Type B pancreatic cell (in vitro differentiated cells): ENCODE measurements at regions not wholly inside any gene's neighbourhood (a gene's known extent, or its start where the extent isn't known, plus 50 kb on each side); places are given as distances from the start of the nearest gene placed in this dataset.
"Not testable (repeated sequence)": the region's sequence is repeated elsewhere in the genome, so short reads cannot be mapped to it uniquely, and the experiment has no call there.

Experiments
- DNase-seq: peaks from one replicate; pipeline ENCODE4 v3.0.0; 2021; ENCODE audit warnings: mixed read lengths; ENCODE audit not compliant: unreplicated experiment; ENCODE audit errors: extremely low spot score
- H3K27ac Mint-ChIP-seq: 2 replicates; pipeline ENCODE4 v1.8.0; 2021; ENCODE audit warnings: mild to moderate bottlenecking, mixed read lengths
- H3K27me3 Mint-ChIP-seq: 2 replicates; pipeline ENCODE4 v1.8.0; 2021; ENCODE audit warnings: mixed read lengths
- H3K36me3 Mint-ChIP-seq: 2 replicates; pipeline ENCODE4 v1.8.0; 2021; ENCODE audit warnings: mixed read lengths
- H3K4me1 Mint-ChIP-seq: one replicate; pipeline ENCODE4 v1.8.0; 2021; ENCODE audit warnings: mixed read lengths; ENCODE audit not compliant: unreplicated experiment
- H3K4me3 Mint-ChIP-seq: 2 replicates; pipeline ENCODE4 v1.8.0; 2021; ENCODE audit warnings: mild to moderate bottlenecking, mixed read lengths
- H3K9me3 Mint-ChIP-seq: 2 replicates; pipeline ENCODE4 v1.8.0; 2021; ENCODE audit warnings: mixed read lengths
- CTCF ChIP-seq: fragments of 200-600 bp; sonication (generic); conservative IDR thresholded peaks from 2 replicates; pipeline ENCODE4 v1.5.0; 2021; ENCODE audit warnings: antibody characterized with exemption, mild to moderate bottlenecking

GRCh38 chr20:56914532-56914931 lies 285.4 kb downstream of the TFAP2C start:
- Mint-ChIP-seq H3K36me3 (no peaks in the 10 kb centered on the region), H3K4me1 (peaks cover 6% of the 10 kb centered on the region), H3K27ac (no peak overlapping the region), H3K4me3 (no peak overlapping the region), H3K9me3 (no peaks in the 10 kb centered on the region), H3K27me3 (peaks cover 8% of the 10 kb centered on the region)
- DNase-seq, result no peak
- TF ChIP-seq CTCF, result no peak

GRCh38 chr20:56916345-56916622 lies 287.2 kb downstream of the TFAP2C start:
- TF ChIP-seq CTCF, result no peak
- no peaks in the 10 kb centered on the region for H3K9me3 Mint-ChIP-seq
- no peak overlapping the region for H3K27ac Mint-ChIP-seq
- H3K4me3 Mint-ChIP-seq, result no peak overlapping the region
- H3K4me1 Mint-ChIP-seq, result peaks cover 10% of the 10 kb centered on the region
- no peak for DNase-seq
- no peaks in the 10 kb centered on the region for H3K36me3 Mint-ChIP-seq
- peaks cover 9% of the 10 kb centered on the region for H3K27me3 Mint-ChIP-seq

- not testable (repeated sequence) for H3K4me3 Mint-ChIP-seq, H3K27ac Mint-ChIP-seq, H3K9me3 Mint-ChIP-seq, DNase-seq, H3K36me3 Mint-ChIP-seq
- peaks cover 10% of the 10 kb centered on the region for H3K4me1 Mint-ChIP-seq
- peaks cover 46% of the 10 kb centered on the region for H3K27me3 Mint-ChIP-seq
Measured at GRCh38 chr20:56920041-56920440, 290.9 kb downstream of the TFAP2C start.

GRCh38 chr20:56922497-56922896 lies 293.4 kb downstream of the TFAP2C start:
- no peaks in the 10 kb centered on the region for H3K36me3 Mint-ChIP-seq
- peaks cover 65% of the 10 kb centered on the region for H3K27me3 Mint-ChIP-seq
- TF ChIP-seq CTCF, result no peak
- no peak overlapping the region for H3K27ac Mint-ChIP-seq
- DNase-seq, result no peak
- peaks cover 11% of the 10 kb centered on the region for H3K4me1 Mint-ChIP-seq
- H3K4me3 Mint-ChIP-seq, result no peak overlapping the region
- H3K9me3 Mint-ChIP-seq, result no peaks in the 10 kb centered on the region

DNA sequence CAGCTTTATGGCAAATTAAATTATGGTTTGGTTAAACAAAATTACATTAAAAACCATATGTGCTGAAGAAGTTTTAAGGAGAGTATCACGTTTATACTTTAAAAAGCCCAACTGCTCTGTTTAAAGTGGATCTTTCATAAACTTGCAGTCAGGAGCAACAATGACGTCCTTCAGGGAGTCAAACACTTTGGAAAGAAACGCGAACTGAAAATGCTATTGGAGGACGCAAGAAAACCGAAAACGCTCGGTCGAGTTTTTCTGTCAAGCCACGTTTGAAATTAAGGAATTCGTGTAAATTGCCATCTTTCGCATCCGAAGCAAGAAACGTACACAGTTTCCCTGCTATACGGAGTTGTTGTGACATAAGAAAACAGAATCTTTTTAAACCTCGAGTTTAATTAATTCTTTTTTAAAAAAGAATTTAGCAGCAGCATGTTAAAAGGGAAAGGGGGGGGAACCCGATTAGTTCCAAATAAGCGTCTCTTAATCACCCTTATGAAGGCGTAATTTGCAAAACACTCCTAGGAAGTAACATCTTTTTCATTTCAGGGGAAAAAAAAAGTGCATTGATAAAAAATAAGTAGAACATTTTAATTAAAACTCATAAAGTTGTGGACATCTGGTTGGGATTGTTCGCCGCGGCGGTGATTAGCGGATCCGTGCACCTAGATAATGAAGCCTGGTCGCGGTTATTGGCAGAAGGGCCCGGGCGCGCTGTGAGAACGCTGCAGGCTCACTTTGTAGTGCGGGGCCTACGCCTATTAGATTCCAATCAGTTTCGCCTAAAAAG lies 295.4 kb downstream of the TFAP2C start:
- no peak for TF ChIP-seq CTCF
- peak overlapping the region; percentile 85 for H3K4me3 Mint-ChIP-seq
- H3K4me1 Mint-ChIP-seq, result peaks cover 15% of the 10 kb centered on the region
- H3K9me3 Mint-ChIP-seq, result no peaks in the 10 kb centered on the region
- no peaks in the 10 kb centered on the region for H3K36me3 Mint-ChIP-seq
- no peak overlapping the region for H3K27ac Mint-ChIP-seq
- peaks cover 81% of the 10 kb centered on the region for H3K27me3 Mint-ChIP-seq
- no peak for DNase-seq

GRCh38 chr20:56925082-56925830 lies 296.1 kb downstream of the TFAP2C start:
- Mint-ChIP-seq H3K27ac (no peak overlapping the region), H3K9me3 (no peaks in the 10 kb centered on the region), H3K27me3 (peaks cover 87% of the 10 kb centered on the region), H3K4me3 (peak overlapping the region; percentile 87), H3K4me1 (peaks cover 17% of the 10 kb centered on the region), H3K36me3 (no peaks in the 10 kb centered on the region)
- peak; percentile 83 for DNase-seq
- TF ChIP-seq CTCF, result no peak
